ENCODE measurements at regions not wholly inside any gene's neighbourhood (a gene's known extent, or its start where the extent isn't known, plus 50 kb on each side); places are given as distances from the start of the nearest gene placed in this dataset.

GRCh38 chr12:86801439-86801838 is 545.2 kb upstream of the MGAT4C start:
- intact Hi-C loops (cut with micrococcal nuclease): no loop called here

- intact Hi-C loops (cut with micrococcal nuclease): no loop called here
These were observed 543.4 kb upstream of the MGAT4C start for GRCh38 chr12:86799616-86800015.

DNA sequence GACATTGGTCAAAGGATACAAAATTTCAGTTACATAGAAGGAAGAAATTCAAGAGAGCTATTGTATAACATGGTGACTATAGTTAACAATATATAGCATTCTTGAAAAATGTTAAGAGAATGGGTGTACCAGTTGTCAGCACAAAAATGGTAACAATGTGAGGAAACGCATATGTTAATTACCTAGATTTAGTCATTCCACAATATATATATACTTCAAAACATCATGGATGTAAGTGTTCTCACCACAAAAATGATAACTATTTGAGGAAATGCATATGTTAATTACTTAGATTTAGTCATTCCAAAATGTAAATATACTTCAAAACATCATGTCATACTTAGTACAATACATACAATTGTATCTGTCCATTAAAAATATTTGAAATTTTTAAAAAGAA is 540.4 kb upstream of the MGAT4C start:
- intact Hi-C loops (cut with micrococcal nuclease): no loop called here

- intact Hi-C loops (cut with micrococcal nuclease): no loop called here
These were observed 532.5 kb upstream of the MGAT4C start for GRCh38 chr12:86788661-86789060.

- intact Hi-C loops (cut with micrococcal nuclease): no loop called here
These were observed 531.2 kb upstream of the MGAT4C start for GRCh38 chr12:86787419-86787818.

- intact Hi-C loops (cut with micrococcal nuclease): no loop called here
These were observed 521.1 kb upstream of the MGAT4C start for GRCh38 chr12:86777325-86777724.

GRCh38 chr12:86774841-86775388 is 518.7 kb upstream of the MGAT4C start:
- intact Hi-C loops (cut with micrococcal nuclease): no loop called here

DNA sequence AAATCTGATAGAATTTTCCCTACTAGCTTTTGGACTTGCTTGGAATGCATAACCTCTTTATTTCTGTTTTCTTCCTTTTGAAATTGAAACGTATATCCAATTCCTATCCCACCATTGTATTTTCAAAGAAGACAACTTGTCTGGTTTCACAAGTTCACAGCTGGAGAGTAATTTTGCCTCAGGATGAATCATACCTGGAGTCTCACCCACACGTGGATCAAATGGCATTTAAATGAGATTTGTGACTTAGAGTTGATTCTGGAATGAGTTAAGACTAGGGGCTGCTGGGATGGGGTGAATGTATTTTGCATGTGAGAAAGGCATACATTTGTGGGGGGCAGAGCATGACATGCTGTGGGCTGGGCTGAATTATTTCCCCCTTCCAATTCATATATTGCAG is 516.5 kb upstream of the MGAT4C start:
- intact Hi-C loops (cut with micrococcal nuclease): no loop called here

GRCh38 chr12:86770871-86771270 is 514.7 kb upstream of the MGAT4C start:
- intact Hi-C loops (cut with micrococcal nuclease): no loop called here

DNA sequence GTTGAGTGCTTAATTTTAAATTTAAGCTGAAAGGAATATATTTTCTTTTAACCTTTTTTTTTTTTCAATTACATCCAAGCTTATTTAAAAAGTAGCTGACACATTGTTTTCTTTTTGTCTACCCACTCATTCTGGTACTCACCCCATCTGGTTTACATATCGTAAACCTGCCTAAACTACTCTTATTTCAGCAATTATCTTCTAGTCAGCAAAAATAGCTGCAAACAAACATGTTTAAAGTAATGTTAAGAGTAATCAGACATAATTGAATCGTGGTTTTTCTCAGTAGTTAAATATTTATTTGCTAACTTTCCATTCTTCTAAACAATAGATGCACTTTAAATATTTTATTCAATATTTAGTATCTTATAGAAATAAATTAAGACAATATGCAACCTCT is 492.7 kb upstream of the MGAT4C start:
- intact Hi-C loops (cut with micrococcal nuclease): no loop called here

DNA sequence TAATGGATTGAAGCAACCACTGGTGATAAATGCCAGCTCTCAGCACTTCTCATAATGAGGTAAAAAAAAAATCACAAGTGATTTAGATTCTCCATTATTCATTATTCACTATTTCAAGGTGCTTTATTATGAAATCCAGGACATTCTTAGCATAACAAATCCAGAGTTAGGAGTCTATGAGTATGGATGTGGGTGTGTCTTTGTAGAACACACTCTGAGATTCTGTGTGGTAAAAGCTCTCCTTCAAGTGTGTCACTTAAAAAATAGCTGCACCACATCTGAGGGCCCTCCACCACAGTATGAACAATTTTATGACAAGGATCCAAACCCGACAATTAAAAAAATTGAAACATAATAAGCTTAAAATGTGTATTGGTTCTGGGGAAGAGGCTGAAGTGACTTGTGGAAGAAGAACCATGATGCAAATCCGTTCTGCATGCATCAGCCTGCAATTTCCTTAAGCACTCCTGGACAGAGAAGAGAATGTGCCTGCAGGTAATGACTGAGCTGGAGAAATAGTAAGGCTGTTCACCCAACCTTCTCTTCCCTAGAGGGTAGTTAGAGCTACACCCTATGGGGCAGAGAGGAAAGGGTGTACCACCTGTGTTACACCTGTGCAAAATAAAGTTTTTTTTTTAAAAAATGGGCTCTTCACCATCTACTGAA is 488.5 kb upstream of the MGAT4C start:
- intact Hi-C loops (cut with micrococcal nuclease): no loop called here

- intact Hi-C loops (cut with micrococcal nuclease): no loop called here
These were observed 487.8 kb upstream of the MGAT4C start for GRCh38 chr12:86743875-86744536.

GRCh38 chr12:86741531-86741930 is 485.3 kb upstream of the MGAT4C start:
- intact Hi-C loops (cut with micrococcal nuclease): no loop called here

- intact Hi-C loops (cut with micrococcal nuclease): no loop called here
These were observed 479.7 kb upstream of the MGAT4C start for GRCh38 chr12:86735851-86736250.

DNA sequence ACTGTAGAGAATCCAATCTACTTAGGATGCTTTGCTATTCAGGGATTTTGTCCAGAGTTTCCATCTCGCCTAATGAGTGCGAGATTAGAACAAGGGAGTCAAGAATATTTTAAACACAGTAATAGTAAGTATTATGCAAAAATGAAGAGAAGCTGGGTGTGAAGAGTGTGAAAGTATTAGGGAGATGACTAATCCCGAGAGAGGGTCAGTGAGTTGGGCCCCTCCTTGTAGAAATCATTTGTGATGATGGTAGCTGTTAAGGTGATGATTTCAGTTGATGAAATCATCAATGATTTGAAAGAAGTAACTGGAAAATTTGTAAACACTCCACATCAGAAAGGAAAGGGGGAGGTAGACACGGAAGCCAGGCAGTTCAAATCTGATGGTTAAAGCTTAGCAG is 478.9 kb upstream of the MGAT4C start:
- intact Hi-C loops (cut with micrococcal nuclease): no loop called here

GRCh38 chr12:86730233-86730632 is 474.0 kb upstream of the MGAT4C start:
- intact Hi-C loops (cut with micrococcal nuclease): no loop called here

DNA sequence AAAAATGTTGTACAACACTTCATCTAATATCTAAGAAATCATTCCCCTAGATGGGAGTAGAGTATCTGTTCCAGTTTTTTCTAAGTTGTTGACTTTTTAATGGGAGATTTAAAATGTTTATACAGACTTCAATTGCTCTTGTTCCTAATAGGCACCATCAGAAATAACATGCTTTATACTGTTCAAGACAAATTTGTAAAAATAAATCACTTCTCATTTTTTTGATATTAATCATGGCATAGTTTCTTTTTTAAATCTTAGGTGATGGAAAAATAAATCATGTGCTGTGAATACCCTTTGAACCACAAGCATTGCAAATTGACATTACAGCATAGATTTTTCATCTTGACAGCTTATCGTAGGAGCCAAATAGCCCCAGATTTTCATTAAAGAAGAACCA is 473.5 kb upstream of the MGAT4C start:
- intact Hi-C loops (cut with micrococcal nuclease): no loop called here

DNA sequence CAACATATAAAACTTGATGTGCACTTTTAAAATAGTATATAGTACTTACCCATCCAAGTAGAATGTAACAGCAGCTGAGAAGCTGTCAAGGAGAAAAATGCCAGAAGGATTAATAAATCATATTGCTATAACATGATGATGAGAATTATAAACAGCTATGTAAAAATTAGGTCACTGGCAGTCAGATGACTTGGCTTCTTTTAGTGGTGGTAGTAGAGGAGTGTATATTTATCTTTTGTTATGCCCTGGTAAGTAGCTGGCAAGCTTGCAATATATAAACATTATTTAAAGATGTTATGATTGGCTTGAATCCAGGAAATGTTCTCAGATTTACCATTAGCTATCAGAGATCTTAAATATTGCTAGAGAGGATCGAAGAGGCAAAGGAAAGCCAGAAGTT is 471.0 kb upstream of the MGAT4C start:
- intact Hi-C loops (cut with micrococcal nuclease): no loop called here

DNA sequence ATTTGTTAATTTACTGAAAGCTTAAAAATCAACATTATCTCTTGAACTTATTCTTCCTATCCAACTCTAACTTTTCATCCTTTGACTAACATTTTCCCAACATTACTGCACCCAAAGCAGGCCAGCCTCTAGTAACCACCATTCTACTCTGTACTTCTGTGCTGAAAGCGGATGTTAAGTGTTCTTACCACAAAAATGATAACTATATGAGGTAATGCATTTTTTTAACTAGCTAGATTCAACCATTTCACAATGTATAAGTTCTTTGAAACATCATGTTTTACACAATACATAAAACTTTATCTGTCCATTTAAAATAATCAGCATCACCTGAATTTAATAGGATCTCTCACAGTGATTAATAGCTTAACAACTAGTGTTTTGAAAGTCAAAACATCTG is 468.5 kb upstream of the MGAT4C start:
- intact Hi-C loops (cut with micrococcal nuclease): no loop called here

GRCh38 chr12:86723326-86723725 is 467.1 kb upstream of the MGAT4C start:
- intact Hi-C loops (cut with micrococcal nuclease): no loop called here

DNA sequence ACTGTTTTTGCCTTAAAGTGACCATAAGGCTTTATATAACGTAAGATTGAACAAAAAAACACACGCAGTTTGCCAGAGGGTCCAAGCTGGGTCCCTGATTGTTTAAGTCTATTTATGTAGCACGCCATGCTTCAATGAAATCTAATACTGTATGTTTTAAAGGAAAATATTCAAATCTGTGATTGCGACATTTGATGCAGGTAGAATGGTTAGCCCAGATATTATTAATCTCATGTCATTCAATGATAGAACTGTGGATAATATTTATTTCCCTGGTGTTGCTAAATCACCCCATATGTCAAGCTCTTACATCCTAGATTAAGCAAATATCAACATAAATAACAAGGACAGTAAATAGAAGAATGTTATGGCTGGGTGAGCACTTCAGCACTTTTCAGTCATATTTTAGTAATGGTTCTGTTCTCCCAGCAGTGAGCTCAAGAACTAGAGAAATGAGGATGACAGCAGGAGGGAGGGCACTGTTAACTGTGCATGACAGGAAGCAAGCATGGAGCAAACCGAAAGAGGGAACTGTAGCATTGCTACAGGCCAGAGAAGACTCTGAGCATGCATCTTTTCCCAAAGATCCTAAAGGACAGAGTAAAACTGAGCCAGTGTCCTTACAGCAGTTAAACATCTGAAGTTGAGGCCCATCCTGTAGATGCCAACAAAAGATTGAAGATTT is 465.7 kb upstream of the MGAT4C start:
- intact Hi-C loops (cut with micrococcal nuclease): no loop called here

- intact Hi-C loops (cut with micrococcal nuclease): no loop called here
These were observed 463.2 kb upstream of the MGAT4C start for GRCh38 chr12:86719381-86719780.

- intact Hi-C loops (cut with micrococcal nuclease): no loop called here
These were observed 456.9 kb upstream of the MGAT4C start for GRCh38 chr12:86713121-86713520.
